K562 (cell line): ENCODE measurements at regions not wholly inside any gene's neighbourhood (a gene's known extent, or its start where the extent isn't known, plus 50 kb on each side); places are given as distances from the start of the nearest gene placed in this dataset.

ENCODE experiments used
- ATAC-seq: fragments of 200-7000 bp; cut with Tn5 transposase; 3 replicates; pipeline ENCODE4 v1.9.1; 2020; ENCODE audit warnings: moderate library complexity
- BruUV-seq: library from RNA; stranded (reverse); fragments of 400-500 nt; replicated peaks from 2 replicates; lab custom pipeline; 2021; lab: Mats Ljungman, UMichigan
- CTCF ChIA-PET: fragments of 300-600 bp; formaldehyde crosslinking; extraction: SDS; loops from one replicate; lab custom pipeline; 2021; ENCODE audit warnings: low intra/inter-chr PET ratio; lab: Yijun Ruan, JAX
- POLR2A ChIA-PET: fragments of 300-600, 350-650 bp; sonication (Branson Sonifier 250); formaldehyde crosslinking; extraction: SDS; loops from one replicate; lab custom pipeline; 2021; ENCODE audit warnings: antibody characterized with exemption, inconsistent platforms; lab: Yijun Ruan, JAX
- DNase-seq, 4 experiments: peaks; one replicate each; pipeline versions ENCODE4 v3.0.0 to v3.0.0-alpha.2; 2011 to 2018; ENCODE audit warnings: low spot score in 3 of 4, mixed read lengths in 3 of 4; ENCODE audit errors: extremely low read depth in 1 of 4
- FAIRE-seq: peaks from 2 replicates; lab custom pipeline; 2011; peaks lifted over from hg19 to GRCh38; lab: Jason Lieb, UNC
- H2AFZ ChIP-seq: 2 replicates; pipeline ENCODE4 v1.6.0; 2011; ENCODE audit warnings: low read depth, low read length, control low read depth, inconsistent platforms
- H3K27ac ChIP-seq: fragments of 200-600 bp; 3 replicates; pipeline ENCODE4 v1.8.0; 2011; ENCODE audit warnings: low read depth, mild to moderate bottlenecking, control low read depth, inconsistent platforms, low read length, moderate library complexity, mixed read lengths; ENCODE audit errors: extremely low read depth
- H3K27me3 ChIP-seq, 2 experiments: fragments of 300-600 bp in 1 of 2; 2 replicates in 1 of 2; 3 replicates in 1 of 2; pipeline versions ENCODE4 v1.6.0 to v1.8.0; 2011; ENCODE audit warnings: inconsistent platforms in 2 of 2, low read length in 2 of 2, mild to moderate bottlenecking in 1 of 2, mixed read lengths in 1 of 2, moderate library complexity in 1 of 2; ENCODE audit not compliant: control insufficient read depth in 2 of 2, insufficient read depth in 2 of 2
- H3K36me3 ChIP-seq: fragments of 300-600 bp; 3 replicates; pipeline ENCODE4 v1.8.0; 2011; ENCODE audit warnings: mild to moderate bottlenecking, low read length, inconsistent platforms; ENCODE audit not compliant: control insufficient read depth, insufficient read depth
- H3K4me1 ChIP-seq, 2 experiments: fragments of 200-600 bp in 1 of 2; replicated peaks in 1 of 2; 2 replicates in 1 of 2; 3 replicates in 1 of 2; pipeline versions ENCODE4 v1.5.1 to v1.8.0; 2011; ENCODE audit warnings: inconsistent platforms in 2 of 2, low read length in 2 of 2, mild to moderate bottlenecking in 1 of 2, mixed read lengths in 1 of 2, moderate library complexity in 1 of 2; ENCODE audit not compliant: control insufficient read depth in 2 of 2, insufficient read depth in 2 of 2
- H3K4me2 ChIP-seq: 2 replicates; pipeline ENCODE4 v1.6.1; 2011; ENCODE audit warnings: low read length, control low read depth, inconsistent platforms, mixed read lengths; ENCODE audit not compliant: insufficient read depth
- H3K4me3 ChIP-seq: fragments of 200-600 bp; sonication (generic), shearing (Covaris generic); 2 replicates; pipeline ENCODE4 v1.5.1; 2016; ENCODE audit warnings: control low read depth, inconsistent platforms
- H3K79me2 ChIP-seq: fragments of 200-600 bp; 3 replicates; pipeline ENCODE4 v1.8.0; 2011; ENCODE audit warnings: low read length, inconsistent platforms; ENCODE audit not compliant: control insufficient read depth, insufficient read depth
- H3K9ac ChIP-seq, 2 experiments: 2 replicates each; pipeline versions ENCODE4 v1.6.0 to v1.6.1; 2011; ENCODE audit warnings: low read depth in 2 of 2, low read length in 2 of 2, control low read depth in 1 of 2, inconsistent platforms in 1 of 2, mild to moderate bottlenecking in 1 of 2, mixed read lengths in 1 of 2; ENCODE audit not compliant: insufficient read depth in 1 of 2
- H3K9me1 ChIP-seq: one replicate; pipeline ENCODE4 v1.6.0; 2011; ENCODE audit warnings: inconsistent platforms, mild to moderate bottlenecking, low read length, moderate library complexity; ENCODE audit not compliant: control insufficient read depth, insufficient read depth
- H3K9me3 ChIP-seq: replicated peaks from 2 replicates; pipeline ENCODE4 v1.5.1; 2011; ENCODE audit warnings: low read depth, low read length, inconsistent platforms; ENCODE audit not compliant: control insufficient read depth, insufficient read depth
- H4K20me1 ChIP-seq: replicated peaks from 2 replicates; pipeline ENCODE4 v1.6.1; 2011; ENCODE audit warnings: low read length, inconsistent platforms, mixed read lengths; ENCODE audit not compliant: control insufficient read depth, insufficient read depth
- CC2D1A ChIP-seq: fragments of 450-650 bp; IDR thresholded peaks from 2 replicates; pipeline ENCODE4 v1.6.1; 2017; ENCODE audit warnings: mild to moderate bottlenecking
- CHD1 ChIP-seq: fragments of 200-600 bp; sonication (generic); IDR thresholded peaks from one replicate; pipeline ENCODE4 v1.6.1; 2012; ENCODE audit warnings: mild to moderate bottlenecking, moderate library complexity, low read length, inconsistent platforms
- ETV6 ChIP-seq, 3 experiments: fragments of 150-350 bp in 1 of 3; sonication (generic) in 1 of 3; formaldehyde crosslinking in 1 of 3; IDR thresholded peaks; 2 replicates each; pipeline versions ENCODE4 v1.6.1 to v1.8.0; 2014 to 2022; ENCODE audit warnings: borderline replicate concordance in 2 of 3, low read depth in 2 of 3, antibody characterized with exemption in 1 of 3, low read length in 1 of 3, mild to moderate bottlenecking in 1 of 3, missing genetic modification reagents in 1 of 3
- GTF2A2 ChIP-seq: IDR thresholded peaks from 2 replicates; pipeline ENCODE4 v1.6.1; 2016; ENCODE audit warnings: mild to moderate bottlenecking, missing genetic modification characterization, missing compliant biosample characterization
- GTF2F1 ChIP-seq: IDR thresholded peaks from 2 replicates; pipeline ENCODE4 v1.6.1; 2011; ENCODE audit warnings: low read depth, low read length, improper control_type of control experiment
- IFI16 ChIP-seq: fragments of 250-450 bp; sonication (Bioruptor Pico); IDR thresholded peaks from 2 replicates; pipeline ENCODE4 v2.1.2; 2022; ENCODE audit warnings: mild to moderate bottlenecking, inconsistent platforms
- MXD1 ChIP-seq: fragments of 250-450 bp; sonication (Bioruptor Pico); IDR thresholded peaks from 2 replicates; pipeline ENCODE4 v1.8.0; 2021; ENCODE audit warnings: borderline replicate concordance, mild to moderate bottlenecking, moderate library complexity; ENCODE audit not compliant: poor library complexity, severe bottlenecking
- POLR3G ChIP-seq: IDR thresholded peaks from 2 replicates; pipeline ENCODE4 v1.6.1; 2011; ENCODE audit not compliant: insufficient read length, insufficient replicate concordance; ENCODE audit errors: extremely low read depth
- ZKSCAN3 ChIP-seq: fragments of 250-450 bp; sonication (Bioruptor Pico); IDR thresholded peaks from 2 replicates; pipeline ENCODE4 v1.4.0; 2020
- ZNF324 ChIP-seq: fragments of 250-450 bp; sonication (Bioruptor Pico); IDR thresholded peaks from 2 replicates; pipeline ENCODE4 v1.4.0; 2020; ENCODE audit warnings: mild to moderate bottlenecking
- WGBS: fragments of 100-300 bp; shearing (Covaris generic); methylation state at CpG from one replicate; pipeline ENCODE4 v1.1.6; 2016; ENCODE audit warnings: low coverage, mixed read lengths; ENCODE audit not compliant: insufficient coverage; ENCODE audit errors: missing lambda C conversion rate; 5-methylcytosine and 5-hydroxymethylcytosine counted together
- in situ Hi-C: fragments of 300-500 bp; cut with MboI; formaldehyde crosslinking; loops from 4 replicates; pipeline ENCODE4 v1.15.0; 2018; ENCODE audit warnings: inconsistent platforms, mixed read lengths
- intact Hi-C: fragments of 100-400 bp; cut with micrococcal nuclease; formaldehyde crosslinking; loops from 2 replicates; pipeline ENCODE4 v1.14.2; 2022
- TF ChIP-seq, protein P1 (sequence below): IDR thresholded peaks from 2 replicates; pipeline ENCODE4 v1.6.1; 2011; ENCODE audit not compliant: insufficient read length; ENCODE audit errors: extremely low read depth
- TF ChIP-seq, protein P2 (sequence below): fragments of 450-650 bp; IDR thresholded peaks from 2 replicates; pipeline ENCODE4 v1.6.1; 2017; ENCODE audit warnings: antibody characterized with exemption
- TF ChIP-seq, protein P3 (sequence below): fragments of 250-450 bp; sonication (Bioruptor Pico); IDR thresholded peaks from 2 replicates; pipeline ENCODE4 v1.5.0; 2021; ENCODE audit warnings: mild to moderate bottlenecking, moderate library complexity

GRCh38 chr9:7860335-7860709 is 60.7 kb upstream of the DMAC1 start:
- Histone ChIP-seq H3K9ac (no peak overlapping the region), H3K36me3 (no peaks in the 10 kb centered on the region), H2AFZ (no peak overlapping the region), H3K9me1 (no peaks in the 10 kb centered on the region), H3K27ac (no peak overlapping the region), H3K4me3 (no peak overlapping the region), H3K9me3 (no peaks in the 10 kb centered on the region), H4K20me1 (no peaks in the 10 kb centered on the region), H3K27me3 (no peaks in the 10 kb centered on the region), H3K4me2 (no peak overlapping the region), H3K79me2 (no peaks in the 10 kb centered on the region), H3K4me1 (no peaks in the 10 kb centered on the region)
- no peak for DNase-seq
- ChIA-PET CTCF (no interaction called here), POLR2A (no interaction called here)
- in situ Hi-C loops (no loop called here), intact Hi-C loops (no loop called here)
- WGBS = 0% methylated on average over 1 of the region's 1 CpG
- FAIRE-seq = no peak
- BruUV-seq = no TSS peak
- no peak for ATAC-seq
- TF ChIP-seq MXD1 (CRISPR knock-in tag) (no peak), ETV6 (IDR thresholded peaks at IDR 0.05; ENCODE audit: borderline replicate concordance in 1 of 2, low read depth in 2 of 2, low read length in 1 of 2) (no peak), ETV6 (CRISPR knock-in tag; IDR thresholded peaks at IDR 0.05; ENCODE audit: borderline replicate concordance) (no peak), CHD1 (no peak), POLR3G (no peak), CC2D1A (no peak), ZKSCAN3 (CRISPR knock-in tag) (no peak), GTF2F1 (no peak), IFI16 (CRISPR knock-in tag) (no peak), GTF2A2 (tag) (no peak), ZNF324 (CRISPR knock-in tag) (no peak)
- TF ChIP-seq, protein P1, sequence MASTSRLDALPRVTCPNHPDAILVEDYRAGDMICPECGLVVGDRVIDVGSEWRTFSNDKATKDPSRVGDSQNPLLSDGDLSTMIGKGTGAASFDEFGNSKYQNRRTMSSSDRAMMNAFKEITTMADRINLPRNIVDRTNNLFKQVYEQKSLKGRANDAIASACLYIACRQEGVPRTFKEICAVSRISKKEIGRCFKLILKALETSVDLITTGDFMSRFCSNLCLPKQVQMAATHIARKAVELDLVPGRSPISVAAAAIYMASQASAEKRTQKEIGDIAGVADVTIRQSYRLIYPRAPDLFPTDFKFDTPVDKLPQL = no peak
- TF ChIP-seq, protein P2, sequence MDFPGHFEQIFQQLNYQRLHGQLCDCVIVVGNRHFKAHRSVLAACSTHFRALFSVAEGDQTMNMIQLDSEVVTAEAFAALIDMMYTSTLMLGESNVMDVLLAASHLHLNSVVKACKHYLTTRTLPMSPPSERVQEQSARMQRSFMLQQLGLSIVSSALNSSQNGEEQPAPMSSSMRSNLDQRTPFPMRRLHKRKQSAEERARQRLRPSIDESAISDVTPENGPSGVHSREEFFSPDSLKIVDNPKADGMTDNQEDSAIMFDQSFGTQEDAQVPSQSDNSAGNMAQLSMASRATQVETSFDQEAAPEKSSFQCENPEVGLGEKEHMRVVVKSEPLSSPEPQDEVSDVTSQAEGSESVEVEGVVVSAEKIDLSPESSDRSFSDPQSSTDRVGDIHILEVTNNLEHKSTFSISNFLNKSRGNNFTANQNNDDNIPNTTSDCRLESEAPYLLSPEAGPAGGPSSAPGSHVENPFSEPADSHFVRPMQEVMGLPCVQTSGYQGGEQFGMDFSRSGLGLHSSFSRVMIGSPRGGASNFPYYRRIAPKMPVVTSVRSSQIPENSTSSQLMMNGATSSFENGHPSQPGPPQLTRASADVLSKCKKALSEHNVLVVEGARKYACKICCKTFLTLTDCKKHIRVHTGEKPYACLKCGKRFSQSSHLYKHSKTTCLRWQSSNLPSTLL = no peak
- TF ChIP-seq, protein P3, sequence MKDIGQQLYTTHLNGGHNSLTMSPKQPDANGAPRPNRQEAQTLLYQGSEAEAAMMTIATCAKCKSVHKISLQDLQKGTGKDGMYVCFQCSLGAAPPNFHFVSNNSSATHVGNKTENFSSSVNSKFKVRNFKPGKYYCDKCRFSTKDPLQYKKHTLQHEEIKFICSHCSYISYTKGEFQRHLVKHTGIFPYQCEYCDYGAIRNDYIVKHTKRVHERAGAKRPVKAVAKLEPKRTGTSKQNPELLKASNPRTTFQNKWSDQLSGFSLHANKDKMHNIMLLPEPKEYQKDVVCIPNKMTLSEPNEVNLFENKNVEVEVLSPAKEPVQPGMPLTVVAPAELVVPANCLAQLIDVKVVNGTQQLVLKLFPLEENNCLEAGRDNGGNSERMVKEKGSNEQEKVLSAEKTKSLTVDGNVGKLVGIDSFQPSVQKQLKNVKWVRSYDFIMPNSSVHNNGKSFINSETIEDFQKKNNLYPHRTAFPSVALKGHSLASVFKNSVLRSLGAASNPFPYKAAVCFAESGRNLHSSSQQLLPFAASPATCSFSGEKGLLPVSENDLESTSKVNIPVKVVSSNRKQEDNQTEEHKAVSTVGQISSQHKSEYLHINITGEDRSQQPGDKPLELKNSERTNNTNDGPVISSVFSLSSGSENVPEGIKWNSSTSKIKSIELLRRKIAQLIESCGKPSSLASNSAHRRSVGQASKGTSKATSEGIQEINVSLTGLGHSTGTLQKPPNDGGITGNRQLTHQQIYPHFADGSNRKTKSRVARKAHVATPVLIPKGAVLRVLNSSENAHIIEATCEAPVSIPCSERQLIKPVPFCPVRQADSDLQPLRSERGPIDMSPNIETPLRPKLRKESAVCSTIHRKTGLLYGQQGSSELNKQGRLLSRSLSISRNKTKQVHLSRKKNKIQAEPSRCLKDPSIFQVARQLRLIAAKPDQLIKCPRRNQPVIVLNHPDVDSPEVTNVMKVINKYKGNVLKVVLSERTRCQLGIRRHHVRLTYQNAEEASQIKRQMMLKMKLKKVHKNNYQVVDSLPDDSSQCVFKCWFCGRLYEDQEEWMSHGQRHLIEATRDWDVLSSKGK (CRISPR knock-in tag) = no peak
